SK-N-SH treated with all-trans-retinoic acid at 6 μM for 48 hours (cell line): ENCODE measurements at regions not wholly inside any gene's neighbourhood (a gene's known extent, or its start where the extent isn't known, plus 50 kb on each side); places are given as distances from the start of the nearest gene placed in this dataset.

Source experiments
- CSDC2 ChIP-seq: fragments of 250-450 bp; sonication (Bioruptor Pico); IDR thresholded peaks from 2 replicates; pipeline ENCODE4 v1.5.0; 2020; ENCODE audit warnings: mild to moderate bottlenecking, moderate library complexity
- SNAI2 ChIP-seq: fragments of 250-450 bp; sonication (Bioruptor Pico); IDR thresholded peaks from 2 replicates; pipeline ENCODE4 v1.5.0; 2020; ENCODE audit warnings: mild to moderate bottlenecking, moderate library complexity
- ZNF8 ChIP-seq: fragments of 450-650 bp; formaldehyde crosslinking; IDR thresholded peaks from 2 replicates; pipeline ENCODE4 v1.5.0; 2020; ENCODE audit warnings: mild to moderate bottlenecking, moderate library complexity

- TF ChIP-seq CSDC2 (CRISPR knock-in tag) (no peak), SNAI2 (CRISPR knock-in tag) (no peak), ZNF8 (CRISPR knock-in tag) (no peak)
Observed at GRCh38 chr11:104823657-104824056, 74.6 kb downstream of the CASP12 start.
